ENCODE measurements at regions not wholly inside any gene's neighbourhood (a gene's known extent, or its start where the extent isn't known, plus 50 kb on each side); places are given as distances from the start of the nearest gene placed in this dataset.

DNA sequence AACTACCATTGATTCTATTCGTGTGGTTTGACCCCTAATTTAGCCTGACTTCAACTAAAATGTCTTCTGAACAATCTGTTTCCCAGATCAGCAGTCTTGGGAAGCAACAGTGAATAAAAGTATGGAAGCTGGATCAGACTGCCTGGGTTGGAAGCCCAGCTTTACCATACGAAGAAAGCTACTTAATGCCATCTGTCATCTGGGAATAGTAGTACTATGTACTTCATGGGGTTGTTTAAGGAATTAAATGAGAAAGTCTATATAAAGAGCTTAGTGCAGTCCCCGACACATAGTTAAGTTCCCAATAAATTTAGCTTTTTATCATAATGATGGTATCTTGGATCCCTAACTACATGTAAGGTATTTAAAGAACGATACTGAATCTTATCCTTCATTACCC is 151.5 kb upstream of the ERCC4 start:
- no peaks in the 10 kb centered on the region for H3K4me1 ChIP-seq (ENCODE audit: insufficient read depth)
- DNase-seq (ENCODE audit: low spot score) = no peak
- H2AFZ ChIP-seq = no peak overlapping the region
- H3K9me2 ChIP-seq (replicated peaks; ENCODE audit: insufficient read depth) = no peaks in the 10 kb centered on the region
- H3K4me2 ChIP-seq = no peak overlapping the region
- no peaks in the 10 kb centered on the region for H3K27me3 ChIP-seq
- H3K79me2 ChIP-seq = no peaks in the 10 kb centered on the region
- no peaks in the 10 kb centered on the region for H3K9me3 ChIP-seq (ENCODE audit: low read depth)
- TF ChIP-seq, protein P1, sequence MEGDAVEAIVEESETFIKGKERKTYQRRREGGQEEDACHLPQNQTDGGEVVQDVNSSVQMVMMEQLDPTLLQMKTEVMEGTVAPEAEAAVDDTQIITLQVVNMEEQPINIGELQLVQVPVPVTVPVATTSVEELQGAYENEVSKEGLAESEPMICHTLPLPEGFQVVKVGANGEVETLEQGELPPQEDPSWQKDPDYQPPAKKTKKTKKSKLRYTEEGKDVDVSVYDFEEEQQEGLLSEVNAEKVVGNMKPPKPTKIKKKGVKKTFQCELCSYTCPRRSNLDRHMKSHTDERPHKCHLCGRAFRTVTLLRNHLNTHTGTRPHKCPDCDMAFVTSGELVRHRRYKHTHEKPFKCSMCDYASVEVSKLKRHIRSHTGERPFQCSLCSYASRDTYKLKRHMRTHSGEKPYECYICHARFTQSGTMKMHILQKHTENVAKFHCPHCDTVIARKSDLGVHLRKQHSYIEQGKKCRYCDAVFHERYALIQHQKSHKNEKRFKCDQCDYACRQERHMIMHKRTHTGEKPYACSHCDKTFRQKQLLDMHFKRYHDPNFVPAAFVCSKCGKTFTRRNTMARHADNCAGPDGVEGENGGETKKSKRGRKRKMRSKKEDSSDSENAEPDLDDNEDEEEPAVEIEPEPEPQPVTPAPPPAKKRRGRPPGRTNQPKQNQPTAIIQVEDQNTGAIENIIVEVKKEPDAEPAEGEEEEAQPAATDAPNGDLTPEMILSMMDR (IDR thresholded peaks at IDR 0.05; ENCODE audit: poor library complexity) = no peak
- no peak for TF ChIP-seq EZH2 (IDR thresholded peaks at IDR 0.05; ENCODE audit: borderline replicate concordance)
- TF ChIP-seq EZH2phosphoT487 (IDR thresholded peaks at IDR 0.05; ENCODE audit: low read depth, severe bottlenecking, unreplicated experiment) = no peak
- no peak overlapping the region for H3K27ac ChIP-seq
- no peak overlapping the region for H3K4me3 ChIP-seq
- no peaks in the 10 kb centered on the region for H3K36me3 ChIP-seq (replicated peaks; ENCODE audit: insufficient read depth, low read depth)
- 69% methylated on average over 4 of the region's 4 CpGs for WGBS (ENCODE audit: low lambda C conversion rate, missing lambda C conversion rate)
- no peaks in the 10 kb centered on the region for H4K20me1 ChIP-seq (ENCODE audit: insufficient read depth, poor library complexity, severe bottlenecking)

DNA sequence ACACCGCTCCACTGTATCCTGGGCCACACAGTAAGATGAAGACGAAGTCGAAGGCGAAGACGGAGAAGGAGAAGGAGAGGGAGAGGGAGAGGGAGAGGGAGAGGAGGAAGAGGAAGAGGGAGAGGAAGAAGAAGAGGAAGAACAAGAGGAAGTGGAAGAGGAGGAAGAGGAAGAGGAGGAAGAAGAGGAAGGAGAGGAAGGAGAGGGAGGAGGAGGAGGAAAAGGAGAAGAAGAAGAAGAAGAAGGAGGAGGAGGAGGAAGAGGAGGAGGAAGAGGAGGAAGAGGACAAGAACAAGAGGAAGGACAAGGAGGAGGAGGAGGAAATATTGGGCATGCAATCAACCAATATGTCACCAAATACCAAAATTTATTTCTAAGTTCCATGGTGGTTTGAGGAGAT is 149.5 kb upstream of the ERCC4 start:
- H3K4me1 ChIP-seq (ENCODE audit: insufficient read depth) = no peaks in the 10 kb centered on the region
- H3K4me3 ChIP-seq = no peak overlapping the region
- TF ChIP-seq, protein P1 (IDR thresholded peaks at IDR 0.05; ENCODE audit: poor library complexity) = no peak
- H4K20me1 ChIP-seq (ENCODE audit: insufficient read depth, poor library complexity, severe bottlenecking) = no peaks in the 10 kb centered on the region
- H3K79me2 ChIP-seq = no peaks in the 10 kb centered on the region
- no peak overlapping the region for H2AFZ ChIP-seq
- no peak for DNase-seq (ENCODE audit: low spot score)
- H3K9me2 ChIP-seq (replicated peaks; ENCODE audit: insufficient read depth) = no peaks in the 10 kb centered on the region
- H3K9me3 ChIP-seq (ENCODE audit: low read depth) = no peaks in the 10 kb centered on the region
- 100% methylated on average over 5 of the region's 5 CpGs for WGBS (ENCODE audit: low lambda C conversion rate, missing lambda C conversion rate)
- H3K4me2 ChIP-seq = no peak overlapping the region
- no peaks in the 10 kb centered on the region for H3K27me3 ChIP-seq
- no peak overlapping the region for H3K27ac ChIP-seq
- no peaks in the 10 kb centered on the region for H3K36me3 ChIP-seq (replicated peaks; ENCODE audit: insufficient read depth, low read depth)

DNA sequence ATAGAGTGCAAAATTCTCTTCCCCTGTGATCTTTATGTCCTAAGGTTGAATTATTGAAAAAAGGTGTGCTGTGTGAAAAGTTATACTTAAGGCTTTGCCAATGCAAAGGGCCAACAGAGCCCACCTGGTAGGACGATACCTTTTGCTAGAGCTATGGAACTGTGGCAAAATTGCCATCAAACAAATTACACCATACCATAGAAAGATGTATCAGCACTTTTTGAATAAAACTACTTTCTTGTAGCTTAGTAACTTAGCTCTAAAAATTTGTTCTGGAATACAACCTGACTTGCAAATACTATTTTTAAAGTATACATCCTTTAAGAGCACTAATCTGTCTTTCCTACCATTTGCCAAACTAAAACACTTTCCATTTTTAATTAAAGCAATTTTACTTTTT is 147.2 kb upstream of the ERCC4 start:
- WGBS (ENCODE audit: low lambda C conversion rate, missing lambda C conversion rate) = 93% methylated on average over 1 of the region's 1 CpG
- Histone ChIP-seq H3K9me3 (ENCODE audit: low read depth) (no peaks in the 10 kb centered on the region), H3K27ac (no peak overlapping the region), H3K4me1 (ENCODE audit: insufficient read depth) (no peaks in the 10 kb centered on the region), H3K4me2 (no peak overlapping the region), H2AFZ (no peak overlapping the region), H3K36me3 (replicated peaks; ENCODE audit: insufficient read depth, low read depth) (no peaks in the 10 kb centered on the region), H3K79me2 (no peaks in the 10 kb centered on the region), H3K4me3 (no peak overlapping the region), H3K27me3 (no peaks in the 10 kb centered on the region), H4K20me1 (ENCODE audit: insufficient read depth, poor library complexity, severe bottlenecking) (no peaks in the 10 kb centered on the region), H3K9me2 (replicated peaks; ENCODE audit: insufficient read depth) (no peaks in the 10 kb centered on the region)
- no peak for DNase-seq (ENCODE audit: low spot score)
- TF ChIP-seq EZH2 (IDR thresholded peaks at IDR 0.05; ENCODE audit: borderline replicate concordance) (no peak), EZH2phosphoT487 (IDR thresholded peaks at IDR 0.05; ENCODE audit: low read depth, severe bottlenecking, unreplicated experiment) (no peak)
- TF ChIP-seq, protein P1 (IDR thresholded peaks at IDR 0.05; ENCODE audit: poor library complexity) = no peak

DNA sequence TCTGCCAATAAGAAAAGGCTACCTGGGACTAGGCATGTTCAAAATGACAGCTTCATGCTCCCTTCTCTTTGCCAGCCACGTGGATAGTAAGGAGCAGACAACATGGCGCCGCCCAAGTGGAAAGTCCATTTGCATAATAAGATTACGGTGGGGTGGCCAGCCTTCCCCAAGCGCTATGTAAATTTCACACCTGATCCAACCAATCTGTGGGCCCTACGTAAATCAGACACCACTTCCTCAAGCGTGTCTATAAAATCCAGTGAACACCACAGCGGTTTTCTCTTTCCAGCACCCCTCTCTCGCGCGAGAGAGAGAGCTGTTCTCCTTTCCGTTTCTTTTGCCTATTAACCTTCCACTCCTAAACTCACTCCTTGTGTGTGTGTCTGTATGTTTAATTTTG is 140.3 kb upstream of the ERCC4 start:
- H3K36me3 ChIP-seq (replicated peaks; ENCODE audit: insufficient read depth, low read depth) = no peaks in the 10 kb centered on the region
- H3K4me2 ChIP-seq = no peak overlapping the region
- no peaks in the 10 kb centered on the region for H3K9me3 ChIP-seq (ENCODE audit: low read depth)
- no peak for TF ChIP-seq EZH2phosphoT487 (IDR thresholded peaks at IDR 0.05; ENCODE audit: low read depth, severe bottlenecking, unreplicated experiment)
- TF ChIP-seq, protein P1 (IDR thresholded peaks at IDR 0.05; ENCODE audit: poor library complexity) = no peak
- TF ChIP-seq EZH2 (IDR thresholded peaks at IDR 0.05; ENCODE audit: borderline replicate concordance) = no peak
- H3K27ac ChIP-seq = no peak overlapping the region
- H3K4me3 ChIP-seq = no peak overlapping the region
- 76% methylated on average over 12 of the region's 12 CpGs for WGBS (ENCODE audit: low lambda C conversion rate, missing lambda C conversion rate)
- no peaks in the 10 kb centered on the region for H3K4me1 ChIP-seq (ENCODE audit: insufficient read depth)
- no peaks in the 10 kb centered on the region for H3K79me2 ChIP-seq
- H3K27me3 ChIP-seq = no peaks in the 10 kb centered on the region
- H3K9me2 ChIP-seq (replicated peaks; ENCODE audit: insufficient read depth) = no peaks in the 10 kb centered on the region
- no peak for DNase-seq (ENCODE audit: low spot score)
- H4K20me1 ChIP-seq (ENCODE audit: insufficient read depth, poor library complexity, severe bottlenecking) = no peaks in the 10 kb centered on the region
- H2AFZ ChIP-seq = no peak overlapping the region

Data from hepatocyte (in vitro differentiated cells).